GM19463 (cell line): ENCODE measurements at regions not wholly inside any gene's neighbourhood (a gene's known extent, or its start where the extent isn't known, plus 50 kb on each side); places are given as distances from the start of the nearest gene placed in this dataset.
"Not testable (repeated sequence)": the region's sequence is repeated elsewhere in the genome, so short reads cannot be mapped to it uniquely, and the experiment has no call there.

Experiments
- ATAC-seq: cut with Tn5 transposase; IDR thresholded peaks from one replicate; pipeline ENCODE4 v1.9.1; 2021; ENCODE audit warnings: mild to moderate bottlenecking, moderate library complexity; ENCODE audit not compliant: unreplicated experiment

- ATAC-seq: no peak
These were observed 244.7 kb upstream of the WSB1 start for GRCh38 chr17:27049104-27049784.

- no peak for ATAC-seq
These were observed 228.3 kb upstream of the WSB1 start for GRCh38 chr17:27065588-27065987.

- ATAC-seq: no peak
These were observed 227.6 kb upstream of the WSB1 start for GRCh38 chr17:27066315-27066714.

- ATAC-seq: no peak
These were observed 223.9 kb upstream of the WSB1 start for GRCh38 chr17:27069842-27070508.

GRCh38 chr17:27070836-27071235, 223.1 kb upstream of the WSB1 start:
- ATAC-seq: no peak

- ATAC-seq: no peak
These were observed 221.0 kb upstream of the WSB1 start for GRCh38 chr17:27072885-27073284.

- ATAC-seq: no peak
These were observed 217.1 kb upstream of the WSB1 start for GRCh38 chr17:27076814-27077213.

- ATAC-seq: no peak
These were observed 215.6 kb upstream of the WSB1 start for GRCh38 chr17:27078296-27078695.

GRCh38 chr17:27079660-27080059, 214.3 kb upstream of the WSB1 start:
- no peak for ATAC-seq

- ATAC-seq: no peak
These were observed 212.8 kb upstream of the WSB1 start for GRCh38 chr17:27081002-27081638.

GRCh38 chr17:27082023-27082774, 211.7 kb upstream of the WSB1 start:
- ATAC-seq: no peak

GRCh38 chr17:27082775-27083154, 211.1 kb upstream of the WSB1 start:
- ATAC-seq: no peak

GRCh38 chr17:27083408-27084185, 210.3 kb upstream of the WSB1 start:
- ATAC-seq: no peak

- ATAC-seq: no peak
These were observed 208.4 kb upstream of the WSB1 start for GRCh38 chr17:27085517-27085916.

GRCh38 chr17:27086526-27086925, 207.4 kb upstream of the WSB1 start:
- no peak for ATAC-seq

GRCh38 chr17:27087935-27088766, 205.8 kb upstream of the WSB1 start:
- no peak for ATAC-seq

- no peak for ATAC-seq
These were observed 205.2 kb upstream of the WSB1 start for GRCh38 chr17:27088767-27089078.

- not testable (repeated sequence) for ATAC-seq
These were observed 204.6 kb upstream of the WSB1 start for GRCh38 chr17:27089079-27089928.

GRCh38 chr17:27089929-27090247, 204.0 kb upstream of the WSB1 start:
- no peak for ATAC-seq
